SH-SY5Y (cell line): ENCODE measurements at regions not wholly inside any gene's neighbourhood (a gene's known extent, or its start where the extent isn't known, plus 50 kb on each side); places are given as distances from the start of the nearest gene placed in this dataset.

Experiments used
- GATA2 ChIP-seq: IDR thresholded peaks from 2 replicates; pipeline ENCODE4 v1.6.1; 2011; ENCODE audit warnings: mild to moderate bottlenecking, low read depth, low read length
- GATA3 ChIP-seq: IDR thresholded peaks from 2 replicates; pipeline ENCODE4 v1.6.1; 2011; ENCODE audit warnings: low read depth, mild to moderate bottlenecking, low read length, moderate library complexity

- TF ChIP-seq GATA2 (no peak), GATA3 (no peak)
These were observed 440.0 kb upstream of the IRAK1BP1 start for GRCh38 chr6:78427386-78427785.
